ENCODE measurements at regions not wholly inside any gene's neighbourhood (a gene's known extent, or its start where the extent isn't known, plus 50 kb on each side); places are given as distances from the start of the nearest gene placed in this dataset.

DNA sequence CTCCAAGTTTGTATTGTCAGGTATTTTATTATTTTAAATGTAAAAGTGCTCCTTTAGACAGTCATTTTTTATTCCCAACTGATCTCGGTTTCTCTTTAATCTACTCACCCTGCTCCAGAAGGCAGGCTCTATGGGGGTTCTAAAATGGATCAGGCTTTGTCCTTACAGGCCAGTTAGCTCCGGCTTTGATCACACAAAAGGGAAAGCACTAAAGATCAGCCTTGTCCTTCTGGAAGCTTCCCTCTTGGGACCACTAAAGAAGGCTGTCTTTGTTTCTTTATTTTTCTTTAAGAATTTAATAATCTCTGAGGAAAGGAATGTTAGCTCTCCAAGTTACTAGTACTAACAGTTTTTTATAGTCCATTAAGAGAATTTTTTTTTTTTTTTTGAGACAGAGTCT lies 560.5 kb upstream of the ZNF717 start:
- H3K4me1 ChIP-seq (ENCODE audit: control insufficient read depth, insufficient read depth, low read length) = no peaks in the 10 kb centered on the region
- no peak overlapping the region for H3K9ac ChIP-seq (ENCODE audit: low read length)
- H3K36me3 ChIP-seq (ENCODE audit: control insufficient read depth, insufficient read depth, low read length, severe bottlenecking) = no peaks in the 10 kb centered on the region
- no peak overlapping the region for H3K4me3 ChIP-seq (ENCODE audit: low read length)
- no peak for DNase-seq (ENCODE audit: low read depth)
- no peaks in the 10 kb centered on the region for H3K9me3 ChIP-seq (ENCODE audit: control insufficient read depth, low read length)
- no peaks in the 10 kb centered on the region for H3K27me3 ChIP-seq (replicated peaks; ENCODE audit: control insufficient read depth, insufficient read depth, low read length)

GRCh38 chr3:76346690-76347089 lies 561.3 kb upstream of the ZNF717 start:
- Histone ChIP-seq H3K4me3 (ENCODE audit: low read length) (no peak overlapping the region), H3K4me1 (ENCODE audit: control insufficient read depth, insufficient read depth, low read length) (no peaks in the 10 kb centered on the region), H3K27me3 (replicated peaks; ENCODE audit: control insufficient read depth, insufficient read depth, low read length) (no peaks in the 10 kb centered on the region), H3K9ac (ENCODE audit: low read length) (no peak overlapping the region), H3K9me3 (ENCODE audit: control insufficient read depth, low read length) (no peaks in the 10 kb centered on the region), H3K36me3 (ENCODE audit: control insufficient read depth, insufficient read depth, low read length, severe bottlenecking) (no peaks in the 10 kb centered on the region)
- DNase-seq (ENCODE audit: low read depth) = no peak

- no peaks in the 10 kb centered on the region for H3K27me3 ChIP-seq (replicated peaks; ENCODE audit: control insufficient read depth, insufficient read depth, low read length)
Measured at GRCh38 chr3:76349715-76350480, 564.5 kb upstream of the ZNF717 start.

DNA sequence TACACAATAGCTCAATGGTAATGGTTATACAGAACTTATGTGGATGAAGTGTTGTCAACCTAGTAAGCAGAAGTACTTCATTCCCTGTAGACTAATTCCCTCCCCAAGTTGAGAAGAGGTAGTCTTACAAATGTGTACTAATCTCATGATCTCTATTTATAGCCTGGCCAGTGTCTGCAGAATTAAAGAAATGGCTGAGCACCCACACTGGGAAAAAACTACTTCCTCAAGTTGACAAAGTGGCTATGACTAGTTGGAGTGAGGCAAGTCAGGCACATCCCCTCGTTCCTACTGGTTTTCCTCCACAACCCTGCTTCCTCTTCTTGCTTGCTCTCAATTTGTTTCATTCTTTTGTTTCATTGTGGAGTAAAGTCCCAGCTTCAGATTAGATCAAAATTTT lies 566.7 kb upstream of the ZNF717 start:
- DNase-seq (ENCODE audit: low read depth) = no peak
- H3K4me1 ChIP-seq (ENCODE audit: control insufficient read depth, insufficient read depth, low read length) = no peaks in the 10 kb centered on the region
- H3K36me3 ChIP-seq (ENCODE audit: control insufficient read depth, insufficient read depth, low read length, severe bottlenecking) = no peaks in the 10 kb centered on the region
- no peak overlapping the region for H3K4me3 ChIP-seq (ENCODE audit: low read length)
- H3K27me3 ChIP-seq (replicated peaks; ENCODE audit: control insufficient read depth, insufficient read depth, low read length) = no peaks in the 10 kb centered on the region
- H3K9ac ChIP-seq (ENCODE audit: low read length) = no peak overlapping the region
- no peaks in the 10 kb centered on the region for H3K9me3 ChIP-seq (ENCODE audit: control insufficient read depth, low read length)

More at GRCh38 chr3:76349715-76350480, 564.5 kb upstream of the ZNF717 start:
- no peak overlapping the region for H3K9ac ChIP-seq (ENCODE audit: low read length)
- H3K4me3 ChIP-seq (ENCODE audit: low read length) = no peak overlapping the region
- H3K9me3 ChIP-seq (ENCODE audit: control insufficient read depth, low read length) = no peaks in the 10 kb centered on the region
- DNase-seq (ENCODE audit: low read depth) = peak; percentile 69
- H3K36me3 ChIP-seq (ENCODE audit: control insufficient read depth, insufficient read depth, low read length, severe bottlenecking) = no peaks in the 10 kb centered on the region
- no peaks in the 10 kb centered on the region for H3K4me1 ChIP-seq (ENCODE audit: control insufficient read depth, insufficient read depth, low read length)

GRCh38 chr3:76352511-76353284 lies 567.3 kb upstream of the ZNF717 start:
- Histone ChIP-seq H3K27me3 (replicated peaks; ENCODE audit: control insufficient read depth, insufficient read depth, low read length) (no peaks in the 10 kb centered on the region), H3K4me3 (ENCODE audit: low read length) (no peak overlapping the region), H3K36me3 (ENCODE audit: control insufficient read depth, insufficient read depth, low read length, severe bottlenecking) (no peaks in the 10 kb centered on the region), H3K9ac (ENCODE audit: low read length) (no peak overlapping the region), H3K9me3 (ENCODE audit: control insufficient read depth, low read length) (no peaks in the 10 kb centered on the region), H3K4me1 (ENCODE audit: control insufficient read depth, insufficient read depth, low read length) (no peaks in the 10 kb centered on the region)
- no peak for DNase-seq (ENCODE audit: low read depth)

DNA sequence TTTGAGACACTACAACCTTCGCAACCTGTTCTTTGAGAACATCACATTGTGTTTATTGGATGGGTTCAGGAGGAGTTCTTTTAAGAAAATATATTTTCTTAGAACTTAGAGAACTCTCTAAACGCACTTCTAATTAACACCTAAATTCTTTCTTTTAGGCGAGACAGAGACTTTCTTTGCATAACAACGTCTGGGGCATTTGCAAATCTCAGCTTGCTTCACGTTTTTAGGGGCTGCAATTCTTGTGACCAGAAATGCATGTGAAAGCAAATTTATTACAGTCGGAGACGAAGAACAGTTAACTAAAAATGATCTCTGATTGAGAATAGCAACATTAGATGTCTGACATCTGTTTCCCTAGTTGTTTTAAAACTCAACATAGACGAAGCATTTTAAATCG lies 568.3 kb upstream of the ZNF717 start:
- no peak for DNase-seq (ENCODE audit: low read depth)
- no peak overlapping the region for H3K9ac ChIP-seq (ENCODE audit: low read length)

GRCh38 chr3:76361010-76361409 lies 575.7 kb upstream of the ZNF717 start:
- H3K36me3 ChIP-seq (ENCODE audit: control insufficient read depth, insufficient read depth, low read length, severe bottlenecking) = no peaks in the 10 kb centered on the region
- no peaks in the 10 kb centered on the region for H3K27me3 ChIP-seq (replicated peaks; ENCODE audit: control insufficient read depth, insufficient read depth, low read length)
- no peak for DNase-seq (ENCODE audit: low read depth)
- H3K4me3 ChIP-seq (ENCODE audit: low read length) = no peak overlapping the region
- H3K9ac ChIP-seq (ENCODE audit: low read length) = no peak overlapping the region
- H3K4me1 ChIP-seq (ENCODE audit: control insufficient read depth, insufficient read depth, low read length) = no peaks in the 10 kb centered on the region
- H3K9me3 ChIP-seq (ENCODE audit: control insufficient read depth, low read length) = no peaks in the 10 kb centered on the region

More for the DNA sequence above, 568.3 kb upstream of the ZNF717 start:
- no peaks in the 10 kb centered on the region for H3K4me1 ChIP-seq (ENCODE audit: control insufficient read depth, insufficient read depth, low read length)
- H3K4me3 ChIP-seq (ENCODE audit: low read length) = no peak overlapping the region
- no peaks in the 10 kb centered on the region for H3K36me3 ChIP-seq (ENCODE audit: control insufficient read depth, insufficient read depth, low read length, severe bottlenecking)
- no peaks in the 10 kb centered on the region for H3K9me3 ChIP-seq (ENCODE audit: control insufficient read depth, low read length)
- H3K27me3 ChIP-seq (replicated peaks; ENCODE audit: control insufficient read depth, insufficient read depth, low read length) = no peaks in the 10 kb centered on the region

DNA sequence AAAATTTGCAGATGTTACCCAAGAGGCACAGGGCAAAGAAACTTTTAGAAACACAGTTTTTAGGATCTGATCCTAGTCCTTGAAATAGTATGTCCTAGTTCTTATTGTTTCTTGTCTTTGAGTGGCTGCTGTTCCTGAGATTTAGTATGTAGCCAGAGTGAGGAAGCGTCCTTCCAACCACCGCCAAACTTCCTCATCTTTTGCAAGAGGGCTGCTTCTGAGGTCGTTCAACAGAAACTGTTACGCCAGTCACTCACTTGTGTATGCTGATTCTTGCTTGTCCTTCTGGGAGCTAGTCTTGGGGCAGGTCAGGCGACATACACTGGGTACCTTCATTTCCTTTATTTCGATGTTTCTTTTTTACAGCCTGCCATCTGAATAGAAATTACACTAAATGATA lies 577.3 kb upstream of the ZNF717 start:
- H3K9ac ChIP-seq (ENCODE audit: low read length) = no peak overlapping the region
- H3K27me3 ChIP-seq (replicated peaks; ENCODE audit: control insufficient read depth, insufficient read depth, low read length) = no peaks in the 10 kb centered on the region
- H3K9me3 ChIP-seq (ENCODE audit: control insufficient read depth, low read length) = no peaks in the 10 kb centered on the region
- no peak overlapping the region for H3K4me3 ChIP-seq (ENCODE audit: low read length)
- DNase-seq (ENCODE audit: low read depth) = no peak
- H3K36me3 ChIP-seq (ENCODE audit: control insufficient read depth, insufficient read depth, low read length, severe bottlenecking) = no peaks in the 10 kb centered on the region
- H3K4me1 ChIP-seq (ENCODE audit: control insufficient read depth, insufficient read depth, low read length) = no peaks in the 10 kb centered on the region

DNA sequence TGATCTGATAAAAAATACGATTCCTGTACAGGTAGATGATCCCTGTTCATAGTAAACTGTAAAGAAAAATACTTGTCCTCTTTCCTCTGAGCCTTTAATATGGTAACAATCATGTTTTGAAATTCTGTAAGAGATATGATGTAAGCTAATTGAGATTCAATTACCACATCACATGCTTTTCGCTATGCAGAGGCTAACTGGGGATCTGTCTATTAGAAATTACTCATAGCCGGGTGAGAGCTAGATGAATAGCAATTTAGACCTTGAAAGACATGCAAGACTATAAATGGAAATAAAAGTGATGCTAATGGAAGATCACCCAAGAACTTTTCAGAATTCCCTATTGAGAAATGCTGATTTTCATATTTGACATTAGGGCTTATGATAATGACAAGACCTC lies 579.9 kb upstream of the ZNF717 start:
- H3K9ac ChIP-seq (ENCODE audit: low read length) = no peak overlapping the region
- DNase-seq (ENCODE audit: low read depth) = no peak
- H3K36me3 ChIP-seq (ENCODE audit: control insufficient read depth, insufficient read depth, low read length, severe bottlenecking) = no peaks in the 10 kb centered on the region
- H3K9me3 ChIP-seq (ENCODE audit: control insufficient read depth, low read length) = no peaks in the 10 kb centered on the region
- H3K27me3 ChIP-seq (replicated peaks; ENCODE audit: control insufficient read depth, insufficient read depth, low read length) = no peaks in the 10 kb centered on the region
- no peaks in the 10 kb centered on the region for H3K4me1 ChIP-seq (ENCODE audit: control insufficient read depth, insufficient read depth, low read length)
- H3K4me3 ChIP-seq (ENCODE audit: low read length) = no peak overlapping the region

DNA sequence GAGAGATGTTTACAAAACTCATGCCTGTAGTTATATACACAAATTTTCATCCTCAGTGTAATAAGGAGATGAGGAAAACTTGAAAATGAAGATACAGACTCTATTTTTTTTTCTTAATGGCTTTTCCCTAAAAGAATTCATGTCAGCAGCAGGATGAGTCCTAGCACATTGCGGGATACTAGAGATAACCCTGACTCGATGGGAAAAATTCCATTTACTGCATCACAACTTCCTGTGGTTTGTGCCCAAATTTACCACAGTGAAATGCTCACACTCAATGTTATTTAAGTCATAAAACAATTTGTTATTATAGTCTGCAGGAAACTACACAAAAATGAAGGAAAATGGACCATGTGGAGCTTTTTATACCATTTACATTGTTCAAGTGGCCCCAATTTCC lies 581.9 kb upstream of the ZNF717 start:
- Histone ChIP-seq H3K36me3 (ENCODE audit: control insufficient read depth, insufficient read depth, low read length, severe bottlenecking) (no peaks in the 10 kb centered on the region), H3K4me3 (ENCODE audit: low read length) (no peak overlapping the region), H3K9me3 (ENCODE audit: control insufficient read depth, low read length) (no peaks in the 10 kb centered on the region), H3K27me3 (replicated peaks; ENCODE audit: control insufficient read depth, insufficient read depth, low read length) (no peaks in the 10 kb centered on the region), H3K9ac (ENCODE audit: low read length) (no peak overlapping the region), H3K4me1 (ENCODE audit: control insufficient read depth, insufficient read depth, low read length) (no peaks in the 10 kb centered on the region)
- peak; percentile 43 for DNase-seq (ENCODE audit: low read depth)

DNA sequence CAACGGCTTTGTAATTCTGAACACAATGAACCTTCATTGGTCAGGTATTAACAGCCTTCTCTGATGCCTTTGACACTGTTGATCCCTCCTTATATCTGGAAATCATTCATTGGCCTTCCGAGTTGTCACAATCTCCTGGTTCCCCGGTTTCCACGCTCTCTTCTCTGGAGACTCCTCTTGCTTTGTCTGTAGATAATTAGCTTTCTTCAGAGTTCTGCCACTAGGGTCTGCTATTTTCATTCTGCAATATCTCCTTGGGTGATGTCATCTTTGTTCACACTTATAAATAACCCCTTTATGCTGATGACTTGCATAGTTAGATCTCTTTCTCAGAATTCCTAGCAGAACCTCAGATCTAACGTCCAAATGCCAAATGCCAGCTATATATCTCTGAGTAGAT lies 583.8 kb upstream of the ZNF717 start:
- Histone ChIP-seq H3K9ac (ENCODE audit: low read length) (no peak overlapping the region), H3K4me1 (ENCODE audit: control insufficient read depth, insufficient read depth, low read length) (no peaks in the 10 kb centered on the region), H3K4me3 (ENCODE audit: low read length) (no peak overlapping the region), H3K36me3 (ENCODE audit: control insufficient read depth, insufficient read depth, low read length, severe bottlenecking) (no peaks in the 10 kb centered on the region), H3K27me3 (replicated peaks; ENCODE audit: control insufficient read depth, insufficient read depth, low read length) (no peaks in the 10 kb centered on the region), H3K9me3 (ENCODE audit: control insufficient read depth, low read length) (no peaks in the 10 kb centered on the region)
- DNase-seq (ENCODE audit: low read depth) = peak; percentile 42
